HG03571 (cell line): ENCODE measurements at regions not wholly inside any gene's neighbourhood (a gene's known extent, or its start where the extent isn't known, plus 50 kb on each side); places are given as distances from the start of the nearest gene placed in this dataset.
"Not testable (repeated sequence)": the region's sequence is repeated elsewhere in the genome, so short reads cannot be mapped to it uniquely, and the experiment has no call there.

Experiments used
- ATAC-seq: cut with Tn5 transposase; IDR thresholded peaks from one replicate; pipeline ENCODE4 v1.9.1; 2021; ENCODE audit not compliant: unreplicated experiment

DNA sequence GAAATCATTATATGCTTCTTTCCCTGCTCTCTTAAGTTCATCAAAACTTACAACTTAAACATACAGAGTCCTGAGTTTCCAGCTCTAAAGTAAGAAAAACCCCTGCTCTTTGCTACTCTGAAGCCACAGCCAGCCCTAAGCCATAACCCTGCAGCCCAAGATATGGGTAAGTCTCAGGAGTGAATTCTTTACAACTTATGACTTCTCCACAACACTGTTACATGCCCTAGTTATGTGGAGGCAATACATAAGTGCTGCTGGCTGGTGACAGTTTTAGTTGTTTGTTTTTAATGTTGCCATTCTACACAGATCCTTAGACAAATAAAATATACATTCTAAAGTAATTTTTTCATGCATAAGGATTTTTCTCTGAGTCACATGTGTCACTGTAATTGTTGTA, 100.2 kb downstream of the FBXO8 start:
- ATAC-seq, result no peak

- ATAC-seq, result no peak
These were observed 101.6 kb downstream of the FBXO8 start for GRCh38 chr4:174181827-174182226.

GRCh38 chr4:174177536-174177935, 105.9 kb downstream of the FBXO8 start:
- ATAC-seq, result no peak

DNA sequence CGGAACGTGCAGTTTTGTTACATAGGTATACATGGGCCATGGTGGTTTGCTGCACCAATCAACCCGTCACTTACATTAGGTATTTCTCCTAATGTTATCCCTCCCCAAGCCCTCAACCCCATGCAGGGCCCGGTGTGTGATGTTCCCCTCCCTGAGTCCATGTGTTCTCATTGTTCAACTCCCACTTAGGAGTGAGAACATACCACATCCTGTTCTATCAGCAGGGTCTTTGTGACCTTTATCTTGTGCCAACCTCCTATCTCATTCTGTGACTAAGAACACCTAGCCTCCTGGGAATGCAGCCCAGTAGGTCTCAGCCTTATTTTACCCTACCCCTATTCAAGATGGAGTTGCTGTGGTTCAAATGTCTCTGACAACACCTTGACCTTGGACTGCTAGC, 107.6 kb downstream of the FBXO8 start:
- not testable (repeated sequence) for ATAC-seq

- no peak for ATAC-seq
These were observed 110.1 kb downstream of the FBXO8 start for GRCh38 chr4:174173360-174173759.

- no peak for ATAC-seq
These were observed 111.2 kb downstream of the FBXO8 start for GRCh38 chr4:174172274-174172673.

DNA sequence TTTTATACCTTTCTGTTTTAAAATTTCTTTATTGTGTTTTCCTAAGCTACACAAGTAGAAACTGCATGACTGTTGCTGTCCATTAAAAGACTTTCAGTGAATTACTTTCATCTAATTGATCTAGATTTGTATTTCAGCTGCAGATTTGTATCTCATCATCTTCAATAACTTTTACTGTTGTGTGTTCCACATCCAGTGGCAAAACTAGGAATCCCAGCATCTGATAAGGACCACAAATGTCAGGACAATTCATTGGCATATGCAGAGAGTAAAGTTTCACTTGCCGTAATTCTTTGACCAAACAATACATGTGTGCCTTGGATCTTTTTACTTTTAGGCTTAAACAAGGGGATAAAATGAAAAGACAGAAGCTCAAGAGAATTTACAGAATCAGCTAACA, 112.6 kb downstream of the FBXO8 start:
- no peak for ATAC-seq

GRCh38 chr4:174170091-174170490, 113.4 kb downstream of the FBXO8 start:
- no peak for ATAC-seq

DNA sequence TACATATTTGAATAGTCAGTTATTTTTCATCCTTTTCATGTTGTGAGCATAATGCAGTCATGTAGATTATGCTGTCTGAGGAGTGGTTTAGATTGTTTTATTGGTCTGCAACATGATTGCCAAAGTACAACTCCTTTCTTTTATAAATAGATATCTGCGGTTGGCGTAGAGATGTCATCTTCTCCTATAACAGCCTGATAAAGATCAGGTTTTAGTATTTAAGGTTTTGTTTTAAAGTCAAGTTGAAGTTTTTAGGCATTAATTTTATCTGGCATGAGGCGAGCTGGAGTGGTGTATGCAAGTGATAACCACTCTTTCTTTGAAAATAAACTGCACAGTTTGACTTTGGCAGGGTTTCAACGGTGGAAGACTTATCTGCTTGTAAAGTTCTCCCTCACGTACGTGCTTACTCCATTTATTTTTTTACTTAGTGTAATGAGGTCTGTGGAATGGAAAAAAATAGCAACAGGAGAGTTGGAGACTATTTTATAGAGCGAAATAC, 126.3 kb downstream of the FBXO8 start:
- no peak for ATAC-seq

GRCh38 chr4:174156239-174156826, 127.1 kb downstream of the FBXO8 start:
- ATAC-seq, result peak; percentile 77

- ATAC-seq, result no peak
These were observed 129.1 kb downstream of the FBXO8 start for GRCh38 chr4:174154215-174154854.

DNA sequence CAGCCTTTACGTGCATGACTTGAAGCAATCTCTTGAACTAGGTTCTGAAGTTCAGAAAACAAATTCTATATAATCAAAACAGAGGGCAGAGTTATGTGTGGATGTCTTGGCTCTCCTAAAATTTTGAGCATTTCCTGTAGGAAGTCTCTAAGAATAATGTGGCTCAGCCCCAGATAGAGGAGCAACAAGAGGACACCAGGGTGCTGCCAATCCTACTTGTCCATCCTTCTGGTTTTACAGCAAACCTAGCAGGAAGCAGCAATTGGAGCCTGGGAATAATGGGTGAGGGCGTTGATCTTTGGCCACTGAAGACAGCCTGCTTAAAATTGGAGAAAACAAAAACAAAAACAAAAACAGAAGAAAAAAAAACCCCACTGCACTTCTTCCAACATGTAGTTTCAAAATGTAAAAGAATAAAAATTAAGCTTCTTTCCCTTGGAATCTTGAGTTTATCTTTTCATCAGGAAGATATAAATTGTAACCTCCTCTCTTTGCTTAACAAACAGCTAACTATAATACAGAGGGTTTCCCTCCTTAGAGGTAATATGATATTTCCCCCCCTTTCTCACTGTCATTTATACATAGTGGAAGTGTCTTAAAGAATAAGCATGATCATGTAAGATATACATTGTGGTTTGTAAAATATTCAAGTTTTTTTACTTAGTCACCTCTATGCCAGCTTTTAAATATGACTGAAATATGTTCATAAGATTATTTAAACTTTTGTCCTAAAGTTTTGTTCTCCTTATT, 130.6 kb downstream of the FBXO8 start:
- no peak for ATAC-seq

GRCh38 chr4:174147863-174148262, 135.6 kb downstream of the FBXO8 start:
- ATAC-seq, result no peak

- ATAC-seq, result no peak
These were observed 139.4 kb downstream of the FBXO8 start for GRCh38 chr4:174144106-174144505.

GRCh38 chr4:174141876-174142275, 141.6 kb downstream of the FBXO8 start:
- ATAC-seq, result no peak

- ATAC-seq, result no peak
These were observed 144.9 kb downstream of the FBXO8 start for GRCh38 chr4:174138616-174139015.

DNA sequence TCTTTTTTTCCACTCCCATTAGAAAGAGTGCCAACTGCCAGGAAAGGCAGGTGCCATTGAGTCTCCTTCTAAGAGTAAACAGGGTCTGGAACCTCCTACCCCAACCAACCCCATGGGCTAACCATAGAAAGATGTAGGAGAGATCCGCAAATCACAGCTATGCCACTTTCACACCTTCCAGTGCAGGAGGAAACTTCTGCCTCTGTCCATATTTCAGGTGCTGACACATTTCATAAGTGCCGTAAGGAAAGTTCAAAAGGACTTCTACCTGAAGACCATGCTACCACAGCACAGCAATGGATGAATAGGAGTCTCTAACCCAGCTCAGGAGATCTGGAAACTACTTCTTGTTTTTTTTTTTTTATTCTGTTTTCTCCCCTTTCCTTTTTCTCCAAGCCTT, 145.8 kb downstream of the FBXO8 start:
- ATAC-seq, result no peak

DNA sequence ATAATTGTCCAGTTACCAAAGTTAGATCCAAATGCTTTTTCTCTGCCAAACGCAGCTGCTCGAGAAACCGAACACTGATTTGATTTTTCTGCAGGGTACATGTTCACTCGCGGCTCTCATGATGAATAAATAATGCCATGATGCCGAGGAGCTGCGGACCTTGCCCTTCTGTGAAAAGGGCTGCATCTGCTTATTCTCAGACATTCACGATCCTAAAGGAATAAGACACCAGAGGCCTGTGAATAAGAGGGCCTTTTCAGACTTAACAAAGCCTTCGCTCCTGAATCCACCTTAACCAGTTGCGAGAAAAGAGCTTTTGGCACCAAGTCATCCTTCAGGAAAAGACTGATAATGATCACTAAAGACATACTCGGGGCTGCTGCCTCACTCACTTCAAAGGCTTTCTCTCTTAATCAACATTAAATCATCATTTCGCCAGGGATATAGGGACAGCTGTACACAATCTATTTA, 147.5 kb downstream of the FBXO8 start:
- no peak for ATAC-seq

GRCh38 chr4:174135530-174135929, 147.9 kb downstream of the FBXO8 start:
- ATAC-seq, result no peak

- no peak for ATAC-seq
These were observed 149.1 kb downstream of the FBXO8 start for GRCh38 chr4:174134361-174134760.

DNA sequence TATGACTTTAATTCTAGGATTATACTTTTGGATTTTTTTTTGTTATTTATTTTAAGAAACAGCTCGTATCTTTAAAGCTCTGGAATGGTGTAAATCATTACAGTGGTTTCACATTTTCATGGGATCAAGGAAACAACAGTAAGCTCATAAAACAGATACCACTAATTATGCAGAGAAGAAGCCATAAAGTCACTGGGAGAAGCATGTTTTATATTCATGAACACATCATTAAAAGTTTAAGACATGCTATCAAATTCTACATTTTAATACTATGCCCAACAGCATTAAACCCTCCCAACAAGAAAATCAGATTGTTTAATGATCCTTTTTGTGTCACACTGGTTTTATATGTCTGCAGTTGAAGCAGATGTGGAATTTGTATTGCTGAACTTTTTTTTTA, 149.9 kb downstream of the FBXO8 start:
- ATAC-seq, result no peak

DNA sequence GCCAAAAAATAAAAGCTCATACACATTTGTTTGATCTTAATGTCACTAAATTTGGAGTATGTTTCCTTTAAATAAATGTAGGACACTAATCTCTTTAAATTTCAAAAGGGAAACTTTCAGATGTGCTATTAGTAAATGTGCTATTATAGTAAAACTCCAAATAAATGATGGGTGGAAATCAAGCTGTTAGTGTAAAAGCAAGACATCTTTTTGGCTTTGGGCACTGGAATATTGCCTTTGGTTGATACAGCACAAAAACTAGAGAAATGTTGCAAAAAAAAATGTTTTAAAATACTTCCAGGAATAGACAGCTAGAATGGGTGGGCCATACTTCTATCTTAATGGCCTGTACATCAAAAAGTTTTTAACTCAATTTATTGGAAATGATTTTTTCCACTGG, 151.6 kb downstream of the FBXO8 start:
- no peak for ATAC-seq
